ENCODE measurements at regions not wholly inside any gene's neighbourhood (a gene's known extent, or its start where the extent isn't known, plus 50 kb on each side); places are given as distances from the start of the nearest gene placed in this dataset.

DNA sequence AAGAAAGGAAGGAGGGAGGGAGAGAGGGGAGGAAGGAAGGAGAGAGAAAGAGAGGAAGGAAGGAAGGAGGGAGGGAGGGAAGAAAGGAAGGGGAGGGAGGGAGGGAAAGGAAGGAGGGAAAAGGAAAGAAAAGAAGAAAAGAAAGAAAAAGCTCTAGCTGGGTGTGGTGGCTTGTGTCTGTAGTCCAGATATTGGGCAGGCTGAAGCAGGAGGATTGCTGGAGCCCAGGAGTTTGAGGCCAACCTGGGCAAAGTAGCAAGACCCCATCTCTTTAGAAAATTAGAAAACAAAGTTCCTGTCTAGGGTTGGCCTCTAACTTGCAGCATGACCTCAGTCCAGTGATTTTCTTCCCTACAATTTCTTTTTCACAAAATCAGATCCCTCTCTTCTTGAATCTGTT is 208.2 kb upstream of the NUDT4 start:
- no peak overlapping the region for H3K27ac ChIP-seq
- ATAC-seq (ENCODE audit: insufficient number of reproducible peaks, low FRiP score, low read depth) (no peak), DNase-seq (ENCODE audit: low spot score) (no peak)
- no peaks in the 10 kb centered on the region for H3K27me3 ChIP-seq (replicated peaks; ENCODE audit: insufficient read depth)
- H3K9me3 ChIP-seq: no peaks in the 10 kb centered on the region
- H3K4me3 ChIP-seq: no peak overlapping the region
- TF ChIP-seq, protein P1, sequence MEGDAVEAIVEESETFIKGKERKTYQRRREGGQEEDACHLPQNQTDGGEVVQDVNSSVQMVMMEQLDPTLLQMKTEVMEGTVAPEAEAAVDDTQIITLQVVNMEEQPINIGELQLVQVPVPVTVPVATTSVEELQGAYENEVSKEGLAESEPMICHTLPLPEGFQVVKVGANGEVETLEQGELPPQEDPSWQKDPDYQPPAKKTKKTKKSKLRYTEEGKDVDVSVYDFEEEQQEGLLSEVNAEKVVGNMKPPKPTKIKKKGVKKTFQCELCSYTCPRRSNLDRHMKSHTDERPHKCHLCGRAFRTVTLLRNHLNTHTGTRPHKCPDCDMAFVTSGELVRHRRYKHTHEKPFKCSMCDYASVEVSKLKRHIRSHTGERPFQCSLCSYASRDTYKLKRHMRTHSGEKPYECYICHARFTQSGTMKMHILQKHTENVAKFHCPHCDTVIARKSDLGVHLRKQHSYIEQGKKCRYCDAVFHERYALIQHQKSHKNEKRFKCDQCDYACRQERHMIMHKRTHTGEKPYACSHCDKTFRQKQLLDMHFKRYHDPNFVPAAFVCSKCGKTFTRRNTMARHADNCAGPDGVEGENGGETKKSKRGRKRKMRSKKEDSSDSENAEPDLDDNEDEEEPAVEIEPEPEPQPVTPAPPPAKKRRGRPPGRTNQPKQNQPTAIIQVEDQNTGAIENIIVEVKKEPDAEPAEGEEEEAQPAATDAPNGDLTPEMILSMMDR (IDR thresholded peaks at IDR 0.05): no peak
- H3K4me1 ChIP-seq (ENCODE audit: control insufficient read depth in 1 of 2, low read depth in 2 of 2): peaks cover 4 to 18% of the 10 kb centered on the region in 2 donors
- no peaks in the 10 kb centered on the region for H3K36me3 ChIP-seq

DNA sequence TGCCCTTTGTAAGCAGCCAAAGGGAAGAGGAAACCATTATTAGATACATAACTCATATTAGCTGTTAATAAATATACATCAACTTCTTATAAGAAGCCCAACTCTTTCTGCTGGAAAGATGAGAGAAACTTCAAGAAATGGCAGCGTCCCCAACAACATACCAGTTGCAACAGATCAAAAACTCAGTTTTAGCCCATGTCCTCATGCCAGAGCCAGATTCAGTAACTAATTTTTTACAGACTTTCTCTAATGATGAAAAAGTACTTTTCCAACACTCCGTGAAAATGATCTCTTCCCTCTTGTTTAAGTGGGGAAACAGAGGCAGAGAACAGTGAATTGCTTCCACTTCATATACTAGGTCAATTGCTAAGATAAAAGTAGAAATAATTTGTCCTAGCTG is 206.8 kb upstream of the NUDT4 start:
- Histone ChIP-seq H3K36me3 (no peaks in the 10 kb centered on the region), H3K27me3 (replicated peaks; ENCODE audit: insufficient read depth) (no peaks in the 10 kb centered on the region), H3K4me1 (ENCODE audit: control insufficient read depth in 1 of 2, low read depth in 2 of 2) (peaks cover 8 to 28% of the 10 kb centered on the region in 2 donors), H3K4me3 (no peak overlapping the region), H3K27ac (no peak overlapping the region), H3K9me3 (no peaks in the 10 kb centered on the region)
- TF ChIP-seq, protein P1 (IDR thresholded peaks at IDR 0.05): no peak
- no peak for DNase-seq (ENCODE audit: low spot score)
- no peak for ATAC-seq (ENCODE audit: insufficient number of reproducible peaks, low FRiP score, low read depth)

DNA sequence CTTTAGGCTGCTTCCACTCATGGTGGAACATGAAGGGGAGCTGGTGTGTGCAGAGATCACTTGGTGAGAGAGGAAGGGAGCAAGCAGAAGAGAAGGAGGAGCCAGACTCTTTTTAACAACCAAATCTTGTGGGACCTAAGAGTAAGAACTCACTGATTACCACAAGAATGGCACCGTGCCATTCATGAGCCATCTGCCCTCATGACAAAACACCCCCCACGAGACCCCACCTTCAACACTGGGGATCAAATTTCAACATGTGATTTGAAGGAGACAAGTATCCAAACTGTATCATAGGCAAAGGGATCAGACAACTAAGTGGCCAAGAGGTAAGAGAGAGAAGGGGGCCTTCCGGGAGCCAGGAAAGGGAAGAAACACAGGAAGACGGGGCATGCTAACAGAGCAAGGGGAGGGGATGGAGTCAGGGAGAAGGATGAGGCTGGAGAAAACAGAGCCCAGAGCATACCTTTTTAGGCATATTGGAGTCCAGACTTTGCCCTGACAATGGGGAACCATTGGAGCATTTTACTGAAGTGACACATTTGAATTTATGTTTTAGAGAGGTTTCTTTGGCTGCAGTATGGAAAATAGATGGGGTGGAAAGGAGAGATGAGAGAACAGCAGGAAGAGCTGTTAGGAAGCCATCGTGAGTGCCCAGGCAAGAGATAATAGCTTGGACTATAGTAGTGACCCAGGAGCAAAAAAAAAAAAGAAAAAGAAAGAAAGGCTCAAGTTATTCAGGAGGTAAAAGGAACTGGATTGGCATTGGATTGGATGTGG is 204.4 kb upstream of the NUDT4 start:
- no peak for ATAC-seq (ENCODE audit: insufficient number of reproducible peaks, low FRiP score, low read depth)
- H3K27me3 ChIP-seq (replicated peaks; ENCODE audit: insufficient read depth): no peaks in the 10 kb centered on the region
- no peaks in the 10 kb centered on the region for H3K36me3 ChIP-seq
- DNase-seq (ENCODE audit: low spot score): no peak
- no peak overlapping the region for H3K4me3 ChIP-seq
- no peaks in the 10 kb centered on the region for H3K9me3 ChIP-seq
- H3K27ac ChIP-seq: no peak overlapping the region
- TF ChIP-seq, protein P1 (IDR thresholded peaks at IDR 0.05): no peak
- peaks cover 10 to 45% of the 10 kb centered on the region in 2 donors for H3K4me1 ChIP-seq (ENCODE audit: control insufficient read depth in 1 of 2, low read depth in 2 of 2)

DNA sequence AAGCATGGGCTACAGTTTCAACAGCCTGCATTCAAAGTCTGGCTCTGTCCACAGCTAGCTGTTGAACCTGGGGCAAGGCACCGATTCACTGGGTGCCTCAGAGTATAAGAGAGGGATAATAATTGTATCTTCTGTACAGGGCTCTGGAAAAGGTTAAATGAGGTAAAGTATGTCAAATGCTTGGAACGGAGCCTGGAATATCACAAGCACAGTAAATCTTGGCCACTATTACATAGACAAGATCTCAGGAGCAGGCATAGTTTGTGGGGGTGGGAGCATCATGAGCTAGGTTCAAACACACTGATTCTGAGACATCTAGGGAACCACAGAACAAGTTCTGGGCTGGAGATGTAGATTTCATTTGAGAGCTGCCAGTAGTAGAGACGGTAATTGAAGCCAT is 203.7 kb upstream of the NUDT4 start:
- no peak for DNase-seq (ENCODE audit: low spot score)
- no peaks in the 10 kb centered on the region for H3K27me3 ChIP-seq (replicated peaks; ENCODE audit: insufficient read depth)
- H3K4me1 ChIP-seq (ENCODE audit: control insufficient read depth in 1 of 2, low read depth in 2 of 2): peaks cover 10 to 47% of the 10 kb centered on the region in 2 donors
- H3K4me3 ChIP-seq: no peak overlapping the region
- no peak overlapping the region for H3K27ac ChIP-seq
- H3K36me3 ChIP-seq: no peaks in the 10 kb centered on the region
- no peaks in the 10 kb centered on the region for H3K9me3 ChIP-seq
- no peak for ATAC-seq (ENCODE audit: insufficient number of reproducible peaks, low FRiP score, low read depth)
- TF ChIP-seq, protein P1 (IDR thresholded peaks at IDR 0.05): no peak

DNA sequence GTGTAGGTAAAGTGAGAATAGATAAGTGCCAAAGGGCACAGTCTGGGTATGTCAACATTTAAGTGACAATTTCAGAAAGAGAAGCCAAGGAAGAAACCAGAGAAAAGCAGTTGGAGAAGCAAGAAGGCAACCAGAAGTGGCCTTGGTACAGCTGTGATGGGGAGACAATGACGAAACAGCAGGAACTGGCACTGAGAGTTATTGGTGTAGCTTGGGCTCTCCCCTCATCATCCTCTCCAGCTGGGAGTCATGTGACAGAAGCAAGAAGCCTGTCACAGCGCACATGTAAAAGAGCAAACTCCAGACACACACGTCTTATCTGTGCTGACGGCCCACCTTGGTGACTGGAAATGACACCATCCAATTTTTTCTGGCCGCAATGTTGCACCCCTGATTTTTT is 203.3 kb upstream of the NUDT4 start:
- no peak overlapping the region for H3K4me3 ChIP-seq
- TF ChIP-seq, protein P1 (IDR thresholded peaks at IDR 0.05): no peak
- no peak for DNase-seq (ENCODE audit: low spot score)
- no peaks in the 10 kb centered on the region for H3K9me3 ChIP-seq
- no peaks in the 10 kb centered on the region for H3K36me3 ChIP-seq
- ATAC-seq (ENCODE audit: insufficient number of reproducible peaks, low FRiP score, low read depth): no peak
- H3K27ac ChIP-seq: no peak overlapping the region
- H3K27me3 ChIP-seq (replicated peaks; ENCODE audit: insufficient read depth): no peaks in the 10 kb centered on the region
- H3K4me1 ChIP-seq (ENCODE audit: control insufficient read depth in 1 of 2, low read depth in 2 of 2): peaks cover 10 to 47% of the 10 kb centered on the region in 2 donors
